SK-N-SH treated with all-trans-retinoic acid at 6 μM for 48 hours (cell line): ENCODE measurements at regions not wholly inside any gene's neighbourhood (a gene's known extent, or its start where the extent isn't known, plus 50 kb on each side); places are given as distances from the start of the nearest gene placed in this dataset.

ENCODE experiments used
- ARNTL ChIP-seq: fragments of 450-650 bp; formaldehyde crosslinking; IDR thresholded peaks from 2 replicates; pipeline ENCODE4 v1.5.0; 2020; ENCODE audit warnings: low read depth, mild to moderate bottlenecking, moderate library complexity, borderline replicate concordance
- ISL1 ChIP-seq: fragments of 250-450 bp; sonication (Bioruptor Pico); IDR thresholded peaks from 2 replicates; pipeline ENCODE4 v2.1.2; 2022; ENCODE audit warnings: mild to moderate bottlenecking, moderate library complexity
- SNAI2 ChIP-seq: fragments of 250-450 bp; sonication (Bioruptor Pico); IDR thresholded peaks from 2 replicates; pipeline ENCODE4 v1.5.0; 2020; ENCODE audit warnings: mild to moderate bottlenecking, moderate library complexity
- TCF4 ChIP-seq: fragments of 250-450 bp; sonication (Bioruptor Pico); IDR thresholded peaks from 2 replicates; pipeline ENCODE4 v1.8.0; 2021; ENCODE audit warnings: mild to moderate bottlenecking, moderate library complexity, borderline replicate concordance
- ZC3H10 ChIP-seq: fragments of 250-450 bp; sonication (Bioruptor Pico); IDR thresholded peaks from 2 replicates; pipeline ENCODE4 v1.5.1; 2021; ENCODE audit warnings: mild to moderate bottlenecking, moderate library complexity
- ZFP3 ChIP-seq: fragments of 250-450 bp; sonication (Bioruptor Pico); IDR thresholded peaks from 2 replicates; pipeline ENCODE4 v1.5.0; 2020; ENCODE audit warnings: mild to moderate bottlenecking, moderate library complexity
- ZFP30 ChIP-seq: fragments of 450-650 bp; formaldehyde crosslinking; IDR thresholded peaks from 2 replicates; pipeline ENCODE4 v1.5.0; 2022; ENCODE audit warnings: mild to moderate bottlenecking, moderate library complexity
- TF ChIP-seq, protein P1 (sequence below): fragments of 250-450 bp; sonication (Bioruptor Pico); IDR thresholded peaks from 2 replicates; pipeline ENCODE4 v1.5.1; 2020; ENCODE audit warnings: low read depth, mild to moderate bottlenecking, moderate library complexity
- TF ChIP-seq, protein P2 (sequence below): fragments of 250-450 bp; sonication (Bioruptor Pico); IDR thresholded peaks from 2 replicates; pipeline ENCODE4 v1.8.0; 2020; ENCODE audit warnings: mild to moderate bottlenecking, moderate library complexity, borderline replicate concordance
- TF ChIP-seq, protein P3 (sequence below): fragments of 250-450 bp; sonication (Bioruptor Pico); IDR thresholded peaks from 2 replicates; pipeline ENCODE4 v1.5.1; 2021; ENCODE audit warnings: mild to moderate bottlenecking, moderate library complexity

DNA sequence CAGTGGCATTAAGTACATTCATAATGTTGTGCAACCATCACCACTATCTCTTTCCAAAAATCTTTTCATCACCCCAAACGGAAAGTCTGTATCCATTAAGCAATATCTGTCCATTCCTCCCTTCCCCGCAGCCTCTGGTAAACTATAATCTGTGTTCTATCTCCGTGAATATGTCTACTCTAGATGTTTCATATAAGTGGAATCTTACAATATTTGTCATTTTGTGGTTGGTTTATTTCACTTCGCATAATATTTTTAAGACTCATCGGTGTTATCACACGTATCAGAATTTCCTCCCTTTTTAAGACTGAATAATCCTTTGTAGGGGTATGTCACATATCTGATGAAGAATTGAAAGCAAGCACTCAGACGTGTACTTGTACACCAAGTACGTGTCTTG, 86.0 kb upstream of the FGFR2 start:
- TF ChIP-seq, protein P1, sequence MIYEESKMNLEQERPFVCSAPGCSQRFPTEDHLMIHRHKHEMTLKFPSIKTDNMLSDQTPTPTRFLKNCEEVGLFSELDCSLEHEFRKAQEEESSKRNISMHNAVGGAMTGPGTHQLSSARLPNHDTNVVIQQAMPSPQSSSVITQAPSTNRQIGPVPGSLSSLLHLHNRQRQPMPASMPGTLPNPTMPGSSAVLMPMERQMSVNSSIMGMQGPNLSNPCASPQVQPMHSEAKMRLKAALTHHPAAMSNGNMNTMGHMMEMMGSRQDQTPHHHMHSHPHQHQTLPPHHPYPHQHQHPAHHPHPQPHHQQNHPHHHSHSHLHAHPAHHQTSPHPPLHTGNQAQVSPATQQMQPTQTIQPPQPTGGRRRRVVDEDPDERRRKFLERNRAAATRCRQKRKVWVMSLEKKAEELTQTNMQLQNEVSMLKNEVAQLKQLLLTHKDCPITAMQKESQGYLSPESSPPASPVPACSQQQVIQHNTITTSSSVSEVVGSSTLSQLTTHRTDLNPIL (CRISPR knock-in tag): no peak
- TF ChIP-seq ZFP3 (CRISPR knock-in tag) (no peak), ZC3H10 (CRISPR knock-in tag) (no peak), ARNTL (CRISPR knock-in tag) (no peak), ISL1 (CRISPR knock-in tag) (no peak), TCF4 (CRISPR knock-in tag) (no peak), SNAI2 (CRISPR knock-in tag) (no peak), ZFP30 (CRISPR knock-in tag) (no peak)
- TF ChIP-seq, protein P2, sequence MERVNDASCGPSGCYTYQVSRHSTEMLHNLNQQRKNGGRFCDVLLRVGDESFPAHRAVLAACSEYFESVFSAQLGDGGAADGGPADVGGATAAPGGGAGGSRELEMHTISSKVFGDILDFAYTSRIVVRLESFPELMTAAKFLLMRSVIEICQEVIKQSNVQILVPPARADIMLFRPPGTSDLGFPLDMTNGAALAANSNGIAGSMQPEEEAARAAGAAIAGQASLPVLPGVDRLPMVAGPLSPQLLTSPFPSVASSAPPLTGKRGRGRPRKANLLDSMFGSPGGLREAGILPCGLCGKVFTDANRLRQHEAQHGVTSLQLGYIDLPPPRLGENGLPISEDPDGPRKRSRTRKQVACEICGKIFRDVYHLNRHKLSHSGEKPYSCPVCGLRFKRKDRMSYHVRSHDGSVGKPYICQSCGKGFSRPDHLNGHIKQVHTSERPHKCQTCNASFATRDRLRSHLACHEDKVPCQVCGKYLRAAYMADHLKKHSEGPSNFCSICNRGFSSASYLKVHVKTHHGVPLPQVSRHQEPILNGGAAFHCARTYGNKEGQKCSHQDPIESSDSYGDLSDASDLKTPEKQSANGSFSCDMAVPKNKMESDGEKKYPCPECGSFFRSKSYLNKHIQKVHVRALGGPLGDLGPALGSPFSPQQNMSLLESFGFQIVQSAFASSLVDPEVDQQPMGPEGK (CRISPR knock-in tag): no peak
- TF ChIP-seq, protein P3, sequence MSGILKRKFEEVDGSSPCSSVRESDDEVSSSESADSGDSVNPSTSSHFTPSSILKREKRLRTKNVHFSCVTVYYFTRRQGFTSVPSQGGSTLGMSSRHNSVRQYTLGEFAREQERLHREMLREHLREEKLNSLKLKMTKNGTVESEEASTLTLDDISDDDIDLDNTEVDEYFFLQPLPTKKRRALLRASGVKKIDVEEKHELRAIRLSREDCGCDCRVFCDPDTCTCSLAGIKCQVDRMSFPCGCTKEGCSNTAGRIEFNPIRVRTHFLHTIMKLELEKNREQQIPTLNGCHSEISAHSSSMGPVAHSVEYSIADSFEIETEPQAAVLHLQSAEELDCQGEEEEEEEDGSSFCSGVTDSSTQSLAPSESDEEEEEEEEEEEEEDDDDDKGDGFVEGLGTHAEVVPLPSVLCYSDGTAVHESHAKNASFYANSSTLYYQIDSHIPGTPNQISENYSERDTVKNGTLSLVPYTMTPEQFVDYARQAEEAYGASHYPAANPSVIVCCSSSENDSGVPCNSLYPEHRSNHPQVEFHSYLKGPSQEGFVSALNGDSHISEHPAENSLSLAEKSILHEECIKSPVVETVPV: no peak
